GM18505 (cell line): ENCODE measurements at regions not wholly inside any gene's neighbourhood (a gene's known extent, or its start where the extent isn't known, plus 50 kb on each side); places are given as distances from the start of the nearest gene placed in this dataset.

Source experiments
- ATAC-seq: cut with Tn5 transposase; IDR thresholded peaks from one replicate; pipeline ENCODE4 v1.9.1; 2021; ENCODE audit not compliant: unreplicated experiment
- POLR2A ChIP-seq: IDR thresholded peaks from 4 replicates; pipeline ENCODE4 v1.6.1; 2011; ENCODE audit warnings: borderline replicate concordance; ENCODE audit not compliant: insufficient read depth, insufficient read length; ENCODE audit errors: extremely low read depth

DNA sequence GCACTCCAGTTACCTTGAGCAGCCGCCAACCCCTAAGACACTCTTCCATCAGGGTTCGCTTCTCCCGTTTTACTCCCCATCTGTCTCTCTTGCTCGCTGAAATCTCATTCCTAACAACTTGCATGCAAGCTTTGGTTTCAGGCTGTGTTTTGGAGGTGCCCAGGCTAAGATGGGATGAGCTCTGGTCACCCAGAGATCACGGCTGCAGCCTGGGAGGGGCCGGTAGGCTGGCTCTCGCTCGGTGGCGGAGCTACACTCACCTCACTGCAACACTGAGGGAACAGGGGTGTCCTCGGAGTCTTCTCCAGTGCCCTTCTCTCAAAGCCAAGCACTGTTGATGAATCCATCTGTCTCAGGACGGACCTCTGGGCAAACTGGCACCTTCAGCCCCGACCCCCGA is 197.5 kb downstream of the BARX2 start:
- no peak for TF ChIP-seq POLR2A
- no peak for ATAC-seq

GRCh38 chr11:129574431-129574830 is 198.8 kb downstream of the BARX2 start:
- TF ChIP-seq POLR2A, result no peak
- no peak for ATAC-seq

GRCh38 chr11:129576652-129577051 is 201.0 kb downstream of the BARX2 start:
- no peak for TF ChIP-seq POLR2A
- no peak for ATAC-seq

DNA sequence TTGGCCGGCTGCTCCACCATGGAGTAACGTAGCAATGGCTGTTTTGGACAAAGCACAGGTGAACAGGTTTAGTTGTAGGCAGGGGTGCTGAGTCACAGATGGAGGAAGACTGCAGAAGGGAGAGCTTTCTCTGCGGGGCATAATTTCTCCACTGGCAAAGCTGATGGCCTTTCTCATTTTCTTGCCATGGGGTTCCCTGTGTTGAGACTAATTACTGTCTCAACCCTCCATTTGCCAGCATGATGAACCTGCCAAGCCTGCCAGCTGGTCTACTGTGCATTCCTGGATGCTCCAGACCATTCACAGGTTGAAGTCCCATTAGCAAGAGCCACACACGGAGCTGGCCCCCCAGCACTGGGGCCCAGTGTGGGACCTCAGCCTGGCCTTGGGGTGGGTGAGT is 202.4 kb downstream of the BARX2 start:
- TF ChIP-seq POLR2A, result no peak

GRCh38 chr11:129580278-129580677 is 204.6 kb downstream of the BARX2 start:
- no peak for ATAC-seq
- TF ChIP-seq POLR2A, result no peak

More for the DNA sequence above, 202.4 kb downstream of the BARX2 start:
- no peak for ATAC-seq

DNA sequence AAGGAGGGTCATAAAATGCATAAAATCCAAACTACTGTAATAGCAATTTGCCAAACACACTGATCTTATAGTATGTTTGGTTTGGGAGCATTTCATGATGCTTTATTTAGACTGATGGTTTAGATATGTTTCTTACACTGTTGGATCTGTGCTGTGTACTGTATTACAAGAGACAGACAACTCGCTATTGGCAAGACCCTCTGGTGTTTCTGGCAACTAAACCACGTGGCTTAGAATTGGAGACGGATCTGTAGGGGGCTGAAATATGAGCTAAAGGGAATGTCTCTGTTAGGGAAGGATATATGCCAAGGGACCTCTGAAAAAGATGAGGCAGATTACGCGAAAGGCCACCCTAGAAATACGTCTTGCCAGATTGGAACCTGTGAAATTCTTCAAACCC is 208.7 kb downstream of the BARX2 start:
- no peak for TF ChIP-seq POLR2A
- ATAC-seq, result no peak

GRCh38 chr11:129589190-129589860 is 213.7 kb downstream of the BARX2 start:
- no peak for ATAC-seq

DNA sequence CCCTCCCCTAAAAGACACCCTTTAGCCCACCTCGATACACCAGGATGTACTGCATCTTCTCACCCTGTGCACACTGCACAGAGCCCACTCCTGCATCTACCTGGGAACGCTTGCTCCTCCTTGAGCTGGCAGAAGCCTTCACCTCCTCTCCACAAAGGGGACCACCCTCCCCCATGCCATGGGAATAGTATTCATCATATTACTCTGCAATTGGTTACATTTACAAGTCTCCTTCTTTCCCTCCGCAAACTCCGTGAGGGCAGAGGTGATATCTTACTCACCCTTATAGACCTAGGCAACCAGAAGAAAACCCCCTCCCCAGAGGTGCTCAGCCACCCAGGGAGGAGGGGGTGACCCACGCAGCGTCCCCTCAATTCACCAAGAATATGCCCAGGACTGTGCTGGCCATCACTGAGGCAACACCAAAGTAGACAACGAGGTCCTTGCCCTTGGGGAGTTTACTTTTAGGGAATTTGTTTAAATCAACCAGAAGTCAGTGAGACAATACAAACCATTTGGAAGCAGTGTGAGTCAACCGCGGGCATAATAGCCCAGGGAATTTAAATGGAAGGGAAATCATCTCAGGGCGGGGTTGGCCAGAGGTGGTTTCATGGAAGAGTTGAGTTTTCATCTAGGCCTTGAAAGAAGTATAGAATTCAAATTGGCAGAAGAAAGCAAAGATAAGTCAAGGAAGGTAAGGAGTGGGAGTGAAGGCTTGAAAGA is 214.5 kb downstream of the BARX2 start:
- ATAC-seq, result no peak
- TF ChIP-seq POLR2A, result no peak

More at GRCh38 chr11:129589190-129589860, 213.7 kb downstream of the BARX2 start:
- TF ChIP-seq POLR2A, result no peak

GRCh38 chr11:129590753-129591475 is 215.3 kb downstream of the BARX2 start:
- no peak for ATAC-seq
- TF ChIP-seq POLR2A, result no peak

DNA sequence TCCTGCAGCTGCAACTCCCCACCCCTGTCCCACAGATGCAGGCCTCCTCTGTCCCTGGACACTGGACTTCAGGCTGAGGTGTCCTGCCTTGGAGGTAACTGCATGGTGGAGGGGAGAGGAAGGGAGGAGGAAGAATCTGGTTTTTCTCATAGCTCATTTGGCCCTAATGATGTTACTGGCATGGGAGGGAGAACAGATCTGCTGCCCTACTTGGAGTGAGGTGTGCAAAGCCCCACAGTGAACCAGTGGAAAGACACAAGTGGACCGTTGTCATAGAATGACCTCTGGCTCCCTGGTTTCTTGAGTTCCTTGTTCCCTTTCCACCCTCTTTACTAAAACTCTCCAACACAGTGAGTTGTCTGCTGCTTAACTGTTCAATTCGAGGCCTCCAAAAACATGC is 215.9 kb downstream of the BARX2 start:
- no peak for TF ChIP-seq POLR2A

GRCh38 chr11:129592191-129592590 is 216.5 kb downstream of the BARX2 start:
- no peak for ATAC-seq
- no peak for TF ChIP-seq POLR2A

More for the DNA sequence above, 215.9 kb downstream of the BARX2 start:
- no peak for ATAC-seq

DNA sequence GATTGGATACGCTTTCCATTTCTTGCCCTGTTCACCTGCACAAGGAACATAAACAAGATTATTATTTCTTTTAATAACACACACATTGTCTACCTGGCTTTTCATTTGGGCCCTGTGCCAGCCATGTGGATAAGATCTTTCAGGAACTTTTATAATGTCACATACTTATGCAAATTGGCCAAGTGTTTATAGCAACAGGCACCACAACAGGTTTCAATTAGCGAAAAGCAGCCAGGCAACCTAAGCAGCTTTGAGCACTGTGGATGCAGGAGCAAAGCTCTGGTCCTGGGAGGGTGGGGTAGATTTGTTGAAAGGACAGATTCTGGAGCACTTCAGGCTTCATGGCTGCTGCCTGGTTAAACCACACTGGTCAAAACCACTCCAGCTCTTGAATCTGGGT is 217.4 kb downstream of the BARX2 start:
- no peak for ATAC-seq

GRCh38 chr11:129595038-129595962 is 219.7 kb downstream of the BARX2 start:
- no peak for TF ChIP-seq POLR2A
- no peak for ATAC-seq

More for the DNA sequence above, 217.4 kb downstream of the BARX2 start:
- TF ChIP-seq POLR2A, result no peak
